GM12891 (cell line): ENCODE measurements at regions not wholly inside any gene's neighbourhood (a gene's known extent, or its start where the extent isn't known, plus 50 kb on each side); places are given as distances from the start of the nearest gene placed in this dataset.

Experiments
- POLR2A ChIP-seq: IDR thresholded peaks from 2 replicates; pipeline ENCODE4 v1.6.1; 2011; ENCODE audit warnings: low read depth, low read length, control low read depth
- POLR2AphosphoS5 ChIP-seq: IDR thresholded peaks from 2 replicates; pipeline ENCODE4 v1.6.1; 2011; ENCODE audit warnings: low read depth, low read length, control low read depth
- POU2F2 ChIP-seq: IDR thresholded peaks from 2 replicates; pipeline ENCODE4 v1.6.1; 2011; ENCODE audit warnings: low read depth, mild to moderate bottlenecking, control low read depth, low read length, moderate library complexity
- SPI1 ChIP-seq: IDR thresholded peaks from 2 replicates; pipeline ENCODE4 v1.6.1; 2011; ENCODE audit warnings: low read depth, low read length, control low read depth
- TAF1 ChIP-seq: IDR thresholded peaks from 2 replicates; pipeline ENCODE4 v1.6.1; 2011; ENCODE audit warnings: low read depth, low read length, control low read depth

GRCh38 chr7:98040626-98041360, 50.8 kb upstream of the OCM2 start:
- TF ChIP-seq POLR2A, result no peak
- no peak for TF ChIP-seq POU2F2
- no peak for TF ChIP-seq TAF1
- TF ChIP-seq POLR2AphosphoS5, result no peak
- TF ChIP-seq SPI1, result no peak
